Transverse colon (tissue), 4 donors: ENCODE measurements at regions not wholly inside any gene's neighbourhood (a gene's known extent, or its start where the extent isn't known, plus 50 kb on each side); places are given as distances from the start of the nearest gene placed in this dataset.

ENCODE experiments used
- DNase-seq: peaks from one replicate; pipeline ENCODE4 v3.0.0-alpha.2; 2019
- H3K27ac ChIP-seq, 4 donors: fragments of 200-600 bp; sonication (generic); 2 replicates each; pipeline ENCODE4 v1.5.1; 2016 to 2018; ENCODE audit warnings: inconsistent platforms in 4 of 4
- H3K27me3 ChIP-seq: fragments of 200-600 bp; sonication (generic); 2 replicates; pipeline ENCODE4 v1.5.1; 2017; ENCODE audit warnings: inconsistent platforms
- H3K36me3 ChIP-seq, 4 donors: fragments of 200-600 bp; sonication (generic); 2 replicates each; pipeline ENCODE4 v1.5.1; 2017 to 2019; ENCODE audit warnings: inconsistent platforms in 4 of 4
- H3K4me1 ChIP-seq, 4 donors: fragments of 200-600 bp; sonication (generic); 2 replicates each; pipeline ENCODE4 v1.5.1; 2017 to 2020; ENCODE audit warnings: inconsistent platforms in 4 of 4
- H3K4me3 ChIP-seq, 4 donors: fragments of 200-600 bp; sonication (generic); 1 replicate in 1 of 4; 2 replicates in 3 of 4; pipeline versions ENCODE4 v1.5.1 to v1.6.1; 2017 to 2019; ENCODE audit warnings: inconsistent platforms in 4 of 4
- H3K9me3 ChIP-seq, 2 donors: fragments of 200-600 bp; sonication (generic); 2 replicates each; pipeline ENCODE4 v1.5.1; 2017 to 2019; ENCODE audit warnings: inconsistent platforms in 2 of 2
- EP300 ChIP-seq: sonication (generic); formaldehyde crosslinking; IDR thresholded peaks from one replicate; pipeline ENCODE4 v1.6.1; 2017; ENCODE audit warnings: antibody characterized with exemption, low read depth
- POLR2A ChIP-seq: fragments of 450-650 bp; IDR thresholded peaks from one replicate; pipeline ENCODE4 v1.6.1; 2016; ENCODE audit warnings: antibody characterized with exemption, mild to moderate bottlenecking, moderate library complexity
- POLR2AphosphoS5 ChIP-seq, 3 donors: sonication (generic); formaldehyde crosslinking; IDR thresholded peaks; one replicate each; pipeline ENCODE4 v1.6.1; 2016; ENCODE audit warnings: antibody characterized with exemption in 3 of 3
- WGBS, 2 donors: methylation state at CpG; one replicate each; pipeline ENCODE4 v1.1.5; 2018; ENCODE audit warnings: low coverage in 1 of 2; 5-methylcytosine and 5-hydroxymethylcytosine counted together
- in situ Hi-C, 4 donors: fragments of 200-750 bp; cut with MboI; loops; one replicate each; pipeline versions ENCODE4 v1.15.0 to v1.15.1; 2017; ENCODE audit warnings: low sequenced_read_pairs in 3 of 4, low pct_ligation_motif_present in 1 of 4, low pct_unique_long_range_greater_than_20kb in 1 of 4
- intact Hi-C: fragments of 100-400 bp; cut with DNase I; formaldehyde crosslinking; loops from one replicate; pipeline ENCODE4 v1.15.1; 2023; ENCODE audit warnings: low total_unique reads
- TF ChIP-seq, protein P1 (sequence below), 5 experiments: fragments of 200-600 bp in 3 of 5; fragments of 450-650 bp in 2 of 5; sonication (generic) in 3 of 5; IDR thresholded peaks; 1 replicate in 2 of 5; 2 replicates in 3 of 5; pipeline ENCODE4 v1.5.1; 2016 to 2017; ENCODE audit warnings: antibody characterized with exemption in 5 of 5, inconsistent platforms in 3 of 5, mild to moderate bottlenecking in 2 of 5, moderate library complexity in 1 of 5

DNA sequence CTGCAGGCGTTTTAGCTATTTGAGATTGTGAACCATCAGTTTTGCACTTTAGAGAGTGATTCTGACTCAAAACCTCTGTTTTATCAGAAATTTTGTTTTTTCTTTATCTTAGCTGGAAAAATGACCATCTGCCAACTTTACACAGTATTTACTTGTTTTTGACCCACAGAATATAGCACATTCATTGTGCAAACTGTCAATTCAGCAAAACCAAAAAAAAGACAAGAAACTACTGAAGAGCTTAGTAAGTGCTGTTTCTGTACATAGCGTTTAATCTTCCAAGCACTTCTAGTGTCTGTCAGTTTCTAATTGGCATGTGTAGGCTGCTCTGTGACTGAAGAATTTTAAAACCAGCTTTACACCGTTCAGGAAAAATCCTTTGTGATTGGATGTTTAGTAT lies 76.0 kb upstream of the VANGL1 start:
- Histone ChIP-seq H3K27ac (no peak overlapping the region), H3K9me3 (no peaks in the 10 kb centered on the region)
- TF ChIP-seq, protein P1, sequence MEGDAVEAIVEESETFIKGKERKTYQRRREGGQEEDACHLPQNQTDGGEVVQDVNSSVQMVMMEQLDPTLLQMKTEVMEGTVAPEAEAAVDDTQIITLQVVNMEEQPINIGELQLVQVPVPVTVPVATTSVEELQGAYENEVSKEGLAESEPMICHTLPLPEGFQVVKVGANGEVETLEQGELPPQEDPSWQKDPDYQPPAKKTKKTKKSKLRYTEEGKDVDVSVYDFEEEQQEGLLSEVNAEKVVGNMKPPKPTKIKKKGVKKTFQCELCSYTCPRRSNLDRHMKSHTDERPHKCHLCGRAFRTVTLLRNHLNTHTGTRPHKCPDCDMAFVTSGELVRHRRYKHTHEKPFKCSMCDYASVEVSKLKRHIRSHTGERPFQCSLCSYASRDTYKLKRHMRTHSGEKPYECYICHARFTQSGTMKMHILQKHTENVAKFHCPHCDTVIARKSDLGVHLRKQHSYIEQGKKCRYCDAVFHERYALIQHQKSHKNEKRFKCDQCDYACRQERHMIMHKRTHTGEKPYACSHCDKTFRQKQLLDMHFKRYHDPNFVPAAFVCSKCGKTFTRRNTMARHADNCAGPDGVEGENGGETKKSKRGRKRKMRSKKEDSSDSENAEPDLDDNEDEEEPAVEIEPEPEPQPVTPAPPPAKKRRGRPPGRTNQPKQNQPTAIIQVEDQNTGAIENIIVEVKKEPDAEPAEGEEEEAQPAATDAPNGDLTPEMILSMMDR (IDR thresholded peaks at IDR 0.05): no peak
- TF ChIP-seq POLR2AphosphoS5 (IDR thresholded peaks at IDR 0.05) (no peak), POLR2A (no peak), EP300 (no peak)

DNA sequence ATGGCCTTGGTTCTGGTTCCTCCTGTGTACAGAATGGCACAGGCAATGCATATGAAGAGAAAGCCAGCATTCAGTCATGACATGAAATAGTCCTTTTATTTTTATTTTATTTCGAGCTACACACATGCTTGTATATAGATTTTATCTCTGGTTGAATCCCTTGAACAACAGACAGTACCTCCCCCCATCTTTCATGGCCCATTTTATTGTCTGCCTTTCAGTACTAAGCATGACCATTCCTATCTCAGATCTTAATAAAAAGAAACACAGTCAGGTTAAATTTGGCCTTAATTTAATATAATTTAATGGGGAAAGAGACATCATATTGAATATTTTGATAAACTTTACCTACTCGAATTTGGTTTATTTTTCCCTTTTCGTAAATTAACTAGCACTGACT lies 76.4 kb upstream of the VANGL1 start:
- WGBS, 2 donors: 62 to 64% methylated on average over 3 of the region's 3 CpGs
- intact Hi-C loops: no loop called here

More for the DNA sequence above, 76.0 kb upstream of the VANGL1 start:
- H3K36me3 ChIP-seq: no peaks in the 10 kb centered on the region
- H3K4me3 ChIP-seq: no peak overlapping the region
- no peaks in the 10 kb centered on the region for H3K4me1 ChIP-seq
- no peak for DNase-seq
- WGBS, 2 donors: 49 to 63% methylated on average over 3 of the region's 3 CpGs
- intact Hi-C loops: no loop called here
- H3K27me3 ChIP-seq: peaks cover 28% of the 10 kb centered on the region
- in situ Hi-C loops: no loop called here

DNA sequence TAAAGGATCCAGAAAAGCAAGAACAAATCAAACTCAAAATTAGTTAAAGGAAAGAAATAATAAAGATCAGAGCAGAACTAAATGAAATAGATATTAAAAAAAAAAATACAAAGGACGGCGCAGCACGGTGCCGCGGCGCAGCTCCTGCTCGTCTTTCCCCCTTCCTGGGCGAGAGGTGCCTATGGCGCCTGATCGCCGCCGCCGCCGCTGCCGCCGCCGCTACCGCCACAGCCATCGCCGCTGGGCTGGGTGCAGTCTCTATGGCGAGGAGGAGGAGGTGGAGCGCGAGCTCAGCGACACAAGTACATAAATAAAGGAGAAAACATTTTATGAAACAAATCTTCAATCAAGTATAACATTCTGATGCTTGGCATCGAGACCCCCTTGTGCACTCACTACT lies 77.6 kb upstream of the VANGL1 start:
- in situ Hi-C loops (no loop called here), intact Hi-C loops (no loop called here)
- WGBS, 2 donors: 47 to 74% methylated on average over 19 to 25 of the region's 25 CpGs
- Histone ChIP-seq H3K9me3 (no peaks in the 10 kb centered on the region), H3K36me3 (no peaks in the 10 kb centered on the region), H3K27ac (no peak overlapping the region), H3K27me3 (peaks cover 28% of the 10 kb centered on the region), H3K4me3 (no peak overlapping the region), H3K4me1 (no peaks in the 10 kb centered on the region)
- no peak for DNase-seq
- no peak for TF ChIP-seq POLR2AphosphoS5 (IDR thresholded peaks at IDR 0.05)
- TF ChIP-seq, protein P1 (IDR thresholded peaks at IDR 0.05): no peak
- no peak for TF ChIP-seq EP300
- TF ChIP-seq POLR2A: no peak

More for the DNA sequence above, 76.4 kb upstream of the VANGL1 start:
- no peak for DNase-seq
- TF ChIP-seq, protein P1 (IDR thresholded peaks at IDR 0.05): no peak
- TF ChIP-seq POLR2AphosphoS5 (IDR thresholded peaks at IDR 0.05): no peak
- TF ChIP-seq POLR2A: no peak
- TF ChIP-seq EP300: no peak
- no peaks in the 10 kb centered on the region for H3K4me1 ChIP-seq
- peaks cover 28% of the 10 kb centered on the region for H3K27me3 ChIP-seq
- H3K36me3 ChIP-seq: no peaks in the 10 kb centered on the region
- in situ Hi-C loops: no loop called here
- no peak overlapping the region for H3K27ac ChIP-seq
- H3K9me3 ChIP-seq: no peaks in the 10 kb centered on the region
- H3K4me3 ChIP-seq: no peak overlapping the region

GRCh38 chr1:115560027-115560426 lies 81.7 kb upstream of the VANGL1 start:
- no peaks in the 10 kb centered on the region for H3K9me3 ChIP-seq
- H3K4me3 ChIP-seq: no peak overlapping the region
- peaks cover 28% of the 10 kb centered on the region for H3K27me3 ChIP-seq
- in situ Hi-C loops: no loop called here
- no peaks in the 10 kb centered on the region for H3K4me1 ChIP-seq
- 62 to 87% methylated on average over 2 to 7 of the region's 7 CpGs for WGBS, 2 donors
- intact Hi-C loops: no loop called here
- H3K27ac ChIP-seq: no peak overlapping the region
- no peaks in the 10 kb centered on the region for H3K36me3 ChIP-seq
- TF ChIP-seq, protein P1 (IDR thresholded peaks at IDR 0.05): no peak
- TF ChIP-seq POLR2A (no peak), EP300 (no peak), POLR2AphosphoS5 (IDR thresholded peaks at IDR 0.05) (no peak)
- no peak for DNase-seq
